ENCODE measurements at regions not wholly inside any gene's neighbourhood (a gene's known extent, or its start where the extent isn't known, plus 50 kb on each side); places are given as distances from the start of the nearest gene placed in this dataset.

DNA sequence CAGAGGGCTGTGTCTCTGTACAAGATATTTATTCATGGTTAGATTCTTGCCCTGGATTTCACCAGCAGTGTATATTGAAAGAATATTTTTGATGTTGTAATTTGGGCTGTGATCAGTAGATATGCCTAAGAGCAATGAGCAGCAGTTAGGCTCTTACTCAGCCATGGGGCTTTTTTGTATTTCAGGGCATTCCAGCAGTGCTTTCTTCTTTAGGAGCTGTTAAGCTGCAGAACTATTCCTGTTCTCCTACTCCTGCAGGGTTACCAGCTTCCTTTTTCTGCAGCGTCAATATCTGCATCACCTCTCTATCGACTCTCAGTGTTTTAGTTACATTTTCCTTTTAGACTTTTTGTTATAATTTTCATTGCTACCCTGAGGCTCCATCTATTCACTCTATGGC is 206.2 kb downstream of the SLCO4C1 start:
- ChIA-PET CTCF (no interaction called here), POLR2A (no interaction called here)
- BruUV-seq (replicated peaks) = no TSS peak
- TF ChIP-seq, protein P1, sequence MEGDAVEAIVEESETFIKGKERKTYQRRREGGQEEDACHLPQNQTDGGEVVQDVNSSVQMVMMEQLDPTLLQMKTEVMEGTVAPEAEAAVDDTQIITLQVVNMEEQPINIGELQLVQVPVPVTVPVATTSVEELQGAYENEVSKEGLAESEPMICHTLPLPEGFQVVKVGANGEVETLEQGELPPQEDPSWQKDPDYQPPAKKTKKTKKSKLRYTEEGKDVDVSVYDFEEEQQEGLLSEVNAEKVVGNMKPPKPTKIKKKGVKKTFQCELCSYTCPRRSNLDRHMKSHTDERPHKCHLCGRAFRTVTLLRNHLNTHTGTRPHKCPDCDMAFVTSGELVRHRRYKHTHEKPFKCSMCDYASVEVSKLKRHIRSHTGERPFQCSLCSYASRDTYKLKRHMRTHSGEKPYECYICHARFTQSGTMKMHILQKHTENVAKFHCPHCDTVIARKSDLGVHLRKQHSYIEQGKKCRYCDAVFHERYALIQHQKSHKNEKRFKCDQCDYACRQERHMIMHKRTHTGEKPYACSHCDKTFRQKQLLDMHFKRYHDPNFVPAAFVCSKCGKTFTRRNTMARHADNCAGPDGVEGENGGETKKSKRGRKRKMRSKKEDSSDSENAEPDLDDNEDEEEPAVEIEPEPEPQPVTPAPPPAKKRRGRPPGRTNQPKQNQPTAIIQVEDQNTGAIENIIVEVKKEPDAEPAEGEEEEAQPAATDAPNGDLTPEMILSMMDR (IDR thresholded peaks at IDR 0.05; ENCODE audit: insufficient read depth in 1 of 2, low read depth in 1 of 2, low read length in 1 of 2, severe bottlenecking in 1 of 2, unreplicated experiment in 1 of 2) = no peak
- no peaks in the 10 kb centered on the region for H3K36me3 Mint-ChIP-seq (ENCODE audit: insufficient read depth, unreplicated experiment)
- no peak overlapping the region for H3K27ac Mint-ChIP-seq (ENCODE audit: unreplicated experiment)
- H3K27me3 Mint-ChIP-seq (ENCODE audit: insufficient read depth, unreplicated experiment) = no peaks in the 10 kb centered on the region
- Histone ChIP-seq H3K36me3 (ENCODE audit: control insufficient read depth, insufficient read depth, low read length) (no peaks in the 10 kb centered on the region), H3K4me1 (peaks cover 6% of the 10 kb centered on the region), H3K9me3 (no peaks in the 10 kb centered on the region), H3K27me3 (replicated peaks; ENCODE audit: control insufficient read depth, insufficient read depth, low read length) (no peaks in the 10 kb centered on the region), H3K4me3 (ENCODE audit: low read depth, low read length) (no peak overlapping the region)
- no peak for DNase-seq
- peaks cover 19% of the 10 kb centered on the region for H3K4me1 Mint-ChIP-seq (ENCODE audit: low read depth, unreplicated experiment)
- intact Hi-C loops (cut with micrococcal nuclease; ENCODE audit: unreplicated experiment) = loop anchor here (1.0 to 10.0 kb wide), 5 partner anchors 63 to 355 kb away; no protein-coding TSS in a partner anchor
- no peak overlapping the region for H3K4me3 Mint-ChIP-seq (ENCODE audit: unreplicated experiment)
- H3K9me3 Mint-ChIP-seq (ENCODE audit: unreplicated experiment) = peaks cover 11% of the 10 kb centered on the region

DNA sequence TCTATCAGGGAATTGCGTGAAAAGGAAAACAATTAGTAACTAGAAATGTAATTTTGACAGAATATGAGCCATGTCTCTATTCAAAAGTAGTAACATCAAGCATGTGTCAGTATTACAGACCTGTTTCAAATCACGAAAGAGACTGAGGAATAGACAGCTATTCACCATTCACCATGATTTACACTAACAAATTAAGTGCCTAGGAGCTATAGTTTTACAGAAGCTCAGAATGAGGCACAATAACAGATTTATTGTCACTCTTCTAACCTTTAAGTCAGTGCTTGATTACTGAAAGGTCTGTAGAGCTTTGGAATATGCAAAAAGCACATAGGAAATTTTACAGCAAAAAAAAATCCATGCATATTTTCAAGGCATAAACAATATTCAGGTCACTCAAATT is 208.2 kb downstream of the SLCO4C1 start:
- H3K4me1 Mint-ChIP-seq (ENCODE audit: low read depth, unreplicated experiment) = peaks cover 19% of the 10 kb centered on the region
- no peaks in the 10 kb centered on the region for H3K36me3 ChIP-seq (ENCODE audit: control insufficient read depth, insufficient read depth, low read length)
- DNase-seq = no peak
- peaks cover 6% of the 10 kb centered on the region for H3K4me1 ChIP-seq
- H3K27me3 ChIP-seq (replicated peaks; ENCODE audit: control insufficient read depth, insufficient read depth, low read length) = no peaks in the 10 kb centered on the region
- TF ChIP-seq, protein P1 (IDR thresholded peaks at IDR 0.05; ENCODE audit: insufficient read depth in 1 of 2, low read depth in 1 of 2, low read length in 1 of 2, severe bottlenecking in 1 of 2, unreplicated experiment in 1 of 2) = no peak
- CTCF ChIA-PET = no interaction called here
- no peaks in the 10 kb centered on the region for H3K36me3 Mint-ChIP-seq (ENCODE audit: insufficient read depth, unreplicated experiment)
- peaks cover 3% of the 10 kb centered on the region; the same call in 1 of the 2 replicates for H3K9me3 ChIP-seq
- no TSS peak for BruUV-seq (replicated peaks)
- POLR2A ChIA-PET = no interaction called here
- no peak overlapping the region for H3K27ac Mint-ChIP-seq (ENCODE audit: unreplicated experiment)
- no peaks in the 10 kb centered on the region for H3K27me3 Mint-ChIP-seq (ENCODE audit: insufficient read depth, unreplicated experiment)
- no peak overlapping the region for H3K4me3 ChIP-seq (ENCODE audit: low read depth, low read length)
- intact Hi-C loops (cut with micrococcal nuclease; ENCODE audit: unreplicated experiment) = no loop called here
- H3K9me3 Mint-ChIP-seq (ENCODE audit: unreplicated experiment) = peaks cover 6% of the 10 kb centered on the region
- H3K4me3 Mint-ChIP-seq (ENCODE audit: unreplicated experiment) = no peak overlapping the region

DNA sequence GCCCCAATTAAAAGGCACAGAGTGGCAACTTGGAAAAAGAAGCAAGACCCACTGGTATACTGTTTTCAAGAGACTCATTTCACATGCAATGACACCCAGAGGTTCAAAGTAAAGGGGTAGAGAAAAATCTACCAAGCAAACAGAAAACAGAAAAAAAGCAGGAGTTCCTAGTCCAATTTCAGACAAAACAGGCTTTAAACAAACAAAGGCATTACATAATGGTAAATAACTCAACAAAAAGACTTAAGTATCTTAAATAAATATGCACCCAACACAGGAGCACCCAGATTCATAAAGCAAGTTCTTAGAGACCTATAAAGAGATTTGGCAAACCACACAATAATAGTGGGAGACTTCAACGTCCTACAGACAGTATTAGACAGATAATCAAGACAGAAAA is 215.8 kb downstream of the SLCO4C1 start:
- intact Hi-C loops (cut with micrococcal nuclease; ENCODE audit: unreplicated experiment) = no loop called here
- Histone ChIP-seq H3K4me3 (ENCODE audit: low read depth, low read length) (no peak overlapping the region), H3K27me3 (replicated peaks; ENCODE audit: control insufficient read depth, insufficient read depth, low read length) (no peaks in the 10 kb centered on the region), H3K4me1 (peaks cover 1% of the 10 kb centered on the region), H3K9me3 (peaks cover 3% of the 10 kb centered on the region; the same call in 1 of the 2 replicates), H3K36me3 (ENCODE audit: control insufficient read depth, insufficient read depth, low read length) (no peaks in the 10 kb centered on the region)
- peaks cover 11% of the 10 kb centered on the region for H3K4me1 Mint-ChIP-seq (ENCODE audit: low read depth, unreplicated experiment)
- no peak overlapping the region for H3K4me3 Mint-ChIP-seq (ENCODE audit: unreplicated experiment)
- H3K36me3 Mint-ChIP-seq (ENCODE audit: insufficient read depth, unreplicated experiment) = no peaks in the 10 kb centered on the region
- BruUV-seq (replicated peaks) = no TSS peak
- H3K27ac Mint-ChIP-seq (ENCODE audit: unreplicated experiment) = peak overlapping the region; percentile 23
- ChIA-PET POLR2A (no interaction called here), CTCF (no interaction called here)
- H3K27me3 Mint-ChIP-seq (ENCODE audit: insufficient read depth, unreplicated experiment) = no peaks in the 10 kb centered on the region
- peaks cover 20% of the 10 kb centered on the region for H3K9me3 Mint-ChIP-seq (ENCODE audit: unreplicated experiment)
- TF ChIP-seq, protein P1 (IDR thresholded peaks at IDR 0.05; ENCODE audit: insufficient read depth in 1 of 2, low read depth in 1 of 2, low read length in 1 of 2, severe bottlenecking in 1 of 2, unreplicated experiment in 1 of 2) = no peak
- DNase-seq = no peak
